IMR-90 (cell line): ENCODE measurements at regions not wholly inside any gene's neighbourhood (a gene's known extent, or its start where the extent isn't known, plus 50 kb on each side); places are given as distances from the start of the nearest gene placed in this dataset.

Experiments used
- ATAC-seq: fragments of 200-7000 bp; cut with Tn5 transposase; 2 replicates; pipeline ENCODE4 v1.9.1; 2020; ENCODE audit warnings: low read depth, mild to moderate bottlenecking, moderate library complexity
- BruUV-seq: library from RNA; stranded (reverse); fragments of 400-500 nt; replicated peaks from 2 replicates; lab custom pipeline; 2021; lab: Mats Ljungman, UMichigan
- CTCF ChIA-PET: fragments of 300-600 bp; formaldehyde crosslinking; extraction: SDS; loops from one replicate; lab custom pipeline; 2021; ENCODE audit warnings: antibody characterized with exemption; lab: Yijun Ruan, JAX
- POLR2A ChIA-PET: fragments of 300-600 bp; sonication (Branson Sonifier 250); formaldehyde crosslinking; loops from one replicate; lab custom pipeline; 2022; ENCODE audit warnings: antibody characterized with exemption; ENCODE audit not compliant: unreplicated experiment; lab: Charles Lee
- DNase-seq: peaks from one replicate; pipeline ENCODE4 v3.0.0; 2013
- H2AFZ ChIP-seq: replicated peaks from 2 replicates; pipeline ENCODE3; 2013; ENCODE audit warnings: low read length, mild to moderate bottlenecking; ENCODE audit not compliant: poor library complexity
- H2AK5ac ChIP-seq: 2 replicates; pipeline ENCODE4 v1.6.1; 2013; ENCODE audit warnings: low read depth, low read length, inconsistent platforms
- H2AK9ac ChIP-seq: replicated peaks from 2 replicates; pipeline ENCODE3; 2013; ENCODE audit warnings: mild to moderate bottlenecking, low read depth, low read length, moderate library complexity; ENCODE audit not compliant: poor library complexity
- H2BK120ac ChIP-seq: 2 replicates; pipeline ENCODE4 v1.6.1; 2013; ENCODE audit warnings: low read depth, low read length, inconsistent platforms
- H2BK15ac ChIP-seq: 3 replicates; pipeline ENCODE4 v1.6.1; 2013; ENCODE audit warnings: low read depth, low read length, inconsistent platforms
- H2BK20ac ChIP-seq: 2 replicates; pipeline ENCODE4 v1.6.1; 2013; ENCODE audit warnings: low read depth, mild to moderate bottlenecking, inconsistent platforms, low read length, moderate library complexity
- H2BK5ac ChIP-seq: 2 replicates; pipeline ENCODE4 v1.6.1; 2013; ENCODE audit warnings: mild to moderate bottlenecking, low read depth, low read length, inconsistent platforms; ENCODE audit not compliant: poor library complexity, severe bottlenecking
- H3K14ac ChIP-seq: replicated peaks from 2 replicates; pipeline ENCODE4 v1.6.1; 2013; ENCODE audit warnings: low read depth, low read length, inconsistent platforms
- H3K18ac ChIP-seq: 2 replicates; pipeline ENCODE4 v1.6.1; 2013; ENCODE audit warnings: low read depth, low read length, control low read depth
- H3K23ac ChIP-seq: 2 replicates; pipeline ENCODE4 v1.6.1; 2013; ENCODE audit warnings: low read depth, low read length, inconsistent platforms
- H3K27ac ChIP-seq: 2 replicates; pipeline ENCODE4 v1.5.1; 2013; ENCODE audit warnings: mild to moderate bottlenecking, control low read depth, low read length; ENCODE audit not compliant: insufficient read depth
- H3K27me3 ChIP-seq: 2 replicates; pipeline ENCODE4 v1.6.1; 2013; ENCODE audit warnings: low read length; ENCODE audit not compliant: control insufficient read depth, insufficient read depth
- H3K36me3 ChIP-seq: 2 replicates; pipeline ENCODE4 v1.6.1; 2013; ENCODE audit warnings: low read length, mixed read lengths; ENCODE audit not compliant: control insufficient read depth, insufficient read depth
- H3K4ac ChIP-seq: 2 replicates; pipeline ENCODE4 v1.6.1; 2013; ENCODE audit warnings: low read depth, low read length, inconsistent platforms
- H3K4me1 ChIP-seq: 2 replicates; pipeline ENCODE4 v1.6.1; 2013; ENCODE audit warnings: low read length, mixed read lengths; ENCODE audit not compliant: control insufficient read depth, insufficient read depth
- H3K4me2 ChIP-seq: 2 replicates; pipeline ENCODE4 v1.6.1; 2013; ENCODE audit warnings: low read depth, mild to moderate bottlenecking, control low read depth, low read length, moderate library complexity
- H3K4me3 ChIP-seq: 2 replicates; pipeline ENCODE4 v1.5.1; 2013; ENCODE audit warnings: low read depth, mild to moderate bottlenecking, control low read depth, low read length, moderate library complexity; ENCODE audit not compliant: insufficient read depth
- H3K56ac ChIP-seq: 2 replicates; pipeline ENCODE4 v1.6.1; 2013; ENCODE audit warnings: low read length, inconsistent platforms; ENCODE audit not compliant: insufficient read depth; ENCODE audit errors: extremely low read depth
- H3K79me1 ChIP-seq, 2 experiments: 2 replicates each; pipeline ENCODE4 v1.6.1; 2013; ENCODE audit warnings: low read length in 2 of 2, inconsistent platforms in 1 of 2, low read depth in 1 of 2
- H3K9ac ChIP-seq: 2 replicates; pipeline ENCODE4 v1.6.1; 2013; ENCODE audit warnings: low read depth, low read length, control low read depth
- H3K9me1 ChIP-seq: 2 replicates; pipeline ENCODE4 v1.6.1; 2013; ENCODE audit warnings: low read length, inconsistent platforms; ENCODE audit not compliant: insufficient read depth
- H3K9me3 ChIP-seq: 2 replicates; pipeline ENCODE4 v1.6.1; 2013; ENCODE audit warnings: low read length; ENCODE audit not compliant: control insufficient read depth, insufficient read depth
- H4K20me1 ChIP-seq: 2 replicates; pipeline ENCODE4 v1.6.1; 2013; ENCODE audit warnings: low read length, inconsistent platforms; ENCODE audit not compliant: insufficient read depth
- H4K5ac ChIP-seq: 2 replicates; pipeline ENCODE4 v1.6.1; 2013; ENCODE audit warnings: mild to moderate bottlenecking, low read depth, low read length, control low read depth
- H4K8ac ChIP-seq, 2 experiments: 2 replicates each; pipeline ENCODE4 v1.6.1; 2013; ENCODE audit warnings: low read depth in 2 of 2, low read length in 2 of 2, control low read depth in 1 of 2, inconsistent platforms in 1 of 2
- H4K91ac ChIP-seq: 2 replicates; pipeline ENCODE4 v1.6.1; 2013; ENCODE audit warnings: low read depth, low read length, inconsistent platforms; ENCODE audit not compliant: insufficient read depth
- CEBPB ChIP-seq: IDR thresholded peaks from 2 replicates; pipeline ENCODE4 v1.6.1; 2012; ENCODE audit warnings: low read depth, low read length, improper control_type of control experiment
- CHD1 ChIP-seq: IDR thresholded peaks from 2 replicates; pipeline ENCODE4 v1.6.1; 2012; ENCODE audit warnings: low read depth, low read length, improper control_type of control experiment
- MXI1 ChIP-seq: IDR thresholded peaks from 2 replicates; pipeline ENCODE4 v1.6.1; 2012; ENCODE audit warnings: low read depth, mild to moderate bottlenecking, low read length, moderate library complexity, borderline replicate concordance
- POLR2A ChIP-seq: IDR thresholded peaks from 2 replicates; pipeline ENCODE4 v1.6.1; 2012; ENCODE audit warnings: mild to moderate bottlenecking, low read depth, low read length
- RCOR1 ChIP-seq: IDR thresholded peaks from 2 replicates; pipeline ENCODE4 v1.6.1; 2012; ENCODE audit warnings: mild to moderate bottlenecking, low read length, improper control_type of control experiment; ENCODE audit not compliant: insufficient replicate concordance
- SMC3 ChIP-seq: fragments of 150-350 bp; IDR thresholded peaks from 2 replicates; pipeline ENCODE4 v1.6.1; 2016; ENCODE audit warnings: low read depth, mild to moderate bottlenecking, antibody characterized with exemption, low read length, moderate library complexity
- whole genome bisulfite sequencing, 2 experiments: methylation state at CpG; one replicate each; pipeline versions ENCODE4 v1.1.5 to v1.1.7; 2013; ENCODE audit warnings: missing lambda C conversion rate in 2 of 2; ENCODE audit not compliant: insufficient read length in 1 of 2; ENCODE audit errors: extremely low coverage in 2 of 2; 5-methylcytosine and 5-hydroxymethylcytosine counted together
- dilution Hi-C: fragments of 300-500 bp; cut with HindIII; formaldehyde crosslinking; loops from one replicate; pipeline ENCODE4 v1.14.3; 2018; ENCODE audit warnings: low sequenced_read_pairs; ENCODE audit not compliant: unreplicated experiment
- in situ Hi-C: fragments of 300-500 bp; cut with MboI; formaldehyde crosslinking; loops from 3 replicates; pipeline ENCODE4 v1.14.3; 2019; ENCODE audit warnings: low sequenced_read_pairs, inconsistent platforms, mixed read lengths
- intact Hi-C: fragments of 100-400 bp; cut with micrococcal nuclease; formaldehyde crosslinking; loops from 2 replicates; pipeline ENCODE4 v1.10.0; 2022
- TF ChIP-seq, protein P1 (sequence below): fragments of 150-350 bp; IDR thresholded peaks from 2 replicates; pipeline ENCODE4 v1.6.1; 2016; ENCODE audit warnings: low read depth, mild to moderate bottlenecking, low read length, moderate library complexity, borderline replicate concordance

DNA sequence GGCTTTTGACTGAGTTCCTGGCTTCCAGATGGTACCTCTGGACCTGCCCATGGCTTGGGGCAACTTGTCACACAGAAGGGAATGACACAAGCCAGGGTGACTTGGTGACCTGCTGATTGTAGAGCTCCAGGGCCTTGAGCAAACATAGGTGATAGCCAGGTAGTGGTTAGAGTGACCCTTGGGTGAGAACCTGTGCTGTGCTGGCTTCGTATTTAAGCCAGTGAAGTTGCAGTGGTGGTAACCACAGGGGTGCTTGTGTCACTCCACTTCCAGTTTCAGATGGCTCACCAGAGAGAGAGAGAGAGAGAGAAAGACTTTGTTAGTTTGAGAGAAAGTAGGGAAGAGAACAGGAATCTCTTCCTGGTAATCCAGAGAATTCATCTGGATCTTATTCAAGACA is 471.6 kb downstream of the ZIC3 start:
- in situ Hi-C loops: no loop called here
- Histone ChIP-seq H2BK20ac (no peak overlapping the region), H2BK120ac (no peak overlapping the region), H3K4me2 (no peak overlapping the region), H3K14ac (no peak overlapping the region), H3K23ac (no peak overlapping the region), H3K9ac (no peak overlapping the region), H2BK15ac (no peak overlapping the region), H3K9me3 (peaks cover 2% of the 10 kb centered on the region; the same call in 1 of the 2 replicates), H3K9me1 (no peaks in the 10 kb centered on the region), H2BK5ac (no peak overlapping the region), H3K36me3 (no peaks in the 10 kb centered on the region), H3K18ac (no peak overlapping the region), H4K8ac (no peak overlapping the region), H4K5ac (no peak overlapping the region), H4K91ac (no peak overlapping the region), H3K56ac (no peak overlapping the region), H2AK9ac (no peak overlapping the region), H2AK5ac (no peak overlapping the region), H2AFZ (no peak overlapping the region), H3K27ac (no peak overlapping the region), H3K79me1 (no peaks in the 10 kb centered on the region), H4K20me1 (no peaks in the 10 kb centered on the region), H3K4me1 (no peaks in the 10 kb centered on the region), H3K4ac (no peak overlapping the region), H3K27me3 (no peaks in the 10 kb centered on the region), H3K4me3 (no peak overlapping the region)
- TF ChIP-seq, protein P1, sequence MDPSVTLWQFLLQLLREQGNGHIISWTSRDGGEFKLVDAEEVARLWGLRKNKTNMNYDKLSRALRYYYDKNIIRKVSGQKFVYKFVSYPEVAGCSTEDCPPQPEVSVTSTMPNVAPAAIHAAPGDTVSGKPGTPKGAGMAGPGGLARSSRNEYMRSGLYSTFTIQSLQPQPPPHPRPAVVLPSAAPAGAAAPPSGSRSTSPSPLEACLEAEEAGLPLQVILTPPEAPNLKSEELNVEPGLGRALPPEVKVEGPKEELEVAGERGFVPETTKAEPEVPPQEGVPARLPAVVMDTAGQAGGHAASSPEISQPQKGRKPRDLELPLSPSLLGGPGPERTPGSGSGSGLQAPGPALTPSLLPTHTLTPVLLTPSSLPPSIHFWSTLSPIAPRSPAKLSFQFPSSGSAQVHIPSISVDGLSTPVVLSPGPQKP: no peak
- TF ChIP-seq RCOR1 (no peak), CEBPB (no peak), CHD1 (no peak), MXI1 (no peak), POLR2A (no peak), SMC3 (no peak)
- ChIA-PET POLR2A (no interaction called here), CTCF (no interaction called here)
- BruUV-seq: no TSS peak
- ATAC-seq: no peak
- intact Hi-C loops: no loop called here
- WGBS, 2 experiments: no CpG with 5 or more reads among the region's 1 CpG
- dilution Hi-C loops: no loop called here
- DNase-seq: no peak
